ENCODE measurements at regions not wholly inside any gene's neighbourhood (a gene's known extent, or its start where the extent isn't known, plus 50 kb on each side); places are given as distances from the start of the nearest gene placed in this dataset.

- Mint-ChIP-seq H3K4me3 (no peak overlapping the region), H3K27ac (no peak overlapping the region), H3K27me3 (ENCODE audit: low read depth) (no peaks in the 10 kb centered on the region), H3K4me1 (no peaks in the 10 kb centered on the region), H3K9me3 (peaks cover 21 to 32% of the 10 kb centered on the region in 2 experiments), H3K36me3 (ENCODE audit: insufficient read depth in 1 of 3, low read depth in 3 of 3) (peaks cover 2 to 17% (median 6%) of the 10 kb centered on the region in 3 experiments; a peak in 4 of 7 replicates)
- no peak overlapping the region for H3K14ac ChIP-seq (ENCODE audit: insufficient read depth, low read length)
- H3T11ph ChIP-seq (ENCODE audit: low read length) = no peak overlapping the region
- no peak overlapping the region for H3K18ac ChIP-seq (ENCODE audit: insufficient read length, low read depth, low read length)
- H3K79me2 ChIP-seq (ENCODE audit: insufficient read depth, low read length) = no peaks in the 10 kb centered on the region
- H2BK120ac ChIP-seq (ENCODE audit: low read depth, low read length, poor library complexity, severe bottlenecking) = no peak overlapping the region
- no peak overlapping the region for H3K9ac ChIP-seq (ENCODE audit: extremely low read depth, insufficient read length, low read length)
- H3K79me1 ChIP-seq (ENCODE audit: insufficient read depth, low read depth, low read length, poor library complexity, severe bottlenecking) = no peaks in the 10 kb centered on the region
- no peaks in the 10 kb centered on the region for H3K9me3 ChIP-seq (ENCODE audit: control insufficient read depth, low read depth, low read length)
- no peak overlapping the region for H4K8ac ChIP-seq (replicated peaks; ENCODE audit: insufficient read length, low read depth, low read length)
- H4K20me1 ChIP-seq (ENCODE audit: control insufficient read depth, insufficient read depth, insufficient read length) = no peaks in the 10 kb centered on the region
- no peak overlapping the region for H2BK15ac ChIP-seq (ENCODE audit: low read depth, low read length)
- H3K23me2 ChIP-seq (ENCODE audit: insufficient read length, low read depth, low read length, poor library complexity, severe bottlenecking) = no peaks in the 10 kb centered on the region
- no peak overlapping the region for H2BK12ac ChIP-seq (ENCODE audit: insufficient read length, low read depth, low read length)
- no peak overlapping the region for H4K91ac ChIP-seq (ENCODE audit: insufficient read length, low read depth, low read length)
- no peak overlapping the region for H2BK20ac ChIP-seq (ENCODE audit: low read depth, low read length, poor library complexity, severe bottlenecking)
- H2BK5ac ChIP-seq (ENCODE audit: insufficient read length, low read length) = no peak overlapping the region
- H3K23ac ChIP-seq (ENCODE audit: insufficient read length, low read depth, low read length) = no peak overlapping the region
- H3K4me2 ChIP-seq (ENCODE audit: insufficient read depth, insufficient read length, low read length) = no peak overlapping the region
- DNase-seq = no peak
- no peak overlapping the region for H2AFZ ChIP-seq (ENCODE audit: low read length)
- H3K4me1 ChIP-seq (ENCODE audit: insufficient read depth, low read length) = no peaks in the 10 kb centered on the region
- no peak overlapping the region for H4K5ac ChIP-seq (ENCODE audit: insufficient read length, low read depth, low read length)
- H3K56ac ChIP-seq (ENCODE audit: insufficient read length, low read depth, low read length) = no peak overlapping the region
- no CpG with 5 or more reads among the region's 5 CpGs for WGBS (ENCODE audit: extremely low coverage, insufficient read length, low lambda C conversion rate)
- no peaks in the 10 kb centered on the region for H3K27me3 ChIP-seq (ENCODE audit: insufficient read depth, low read length)
- H3K27ac ChIP-seq (ENCODE audit: insufficient read length, low read depth, low read length) = no peak overlapping the region
- no peak for TF ChIP-seq CTCF (conservative IDR thresholded peaks at IDR 0.05)
- H3K4ac ChIP-seq (ENCODE audit: low read depth, low read length) = no peak overlapping the region
- no peak overlapping the region for H2AK5ac ChIP-seq (ENCODE audit: insufficient read length, low read length)
Observed at GRCh38 chr6:153858529-153858928, 180.5 kb upstream of the OPRM1 start.
